GM21529 (cell line): ENCODE measurements at regions not wholly inside any gene's neighbourhood (a gene's known extent, or its start where the extent isn't known, plus 50 kb on each side); places are given as distances from the start of the nearest gene placed in this dataset.

Experiments used
- ATAC-seq: cut with Tn5 transposase; IDR thresholded peaks from one replicate; pipeline ENCODE4 v1.9.1; 2021; ENCODE audit not compliant: unreplicated experiment

- ATAC-seq, result no peak
Measured at GRCh38 chr18:52000435-52000834, 339.6 kb upstream of the DCC start.

- ATAC-seq, result no peak
Measured at GRCh38 chr18:52001106-52001505, 338.9 kb upstream of the DCC start.

- ATAC-seq, result no peak
Measured at GRCh38 chr18:52002600-52002999, 337.4 kb upstream of the DCC start.

GRCh38 chr18:52007105-52007504, 332.9 kb upstream of the DCC start:
- no peak for ATAC-seq

- ATAC-seq, result no peak
Measured at GRCh38 chr18:52008330-52008729, 331.7 kb upstream of the DCC start.

- no peak for ATAC-seq
Measured at GRCh38 chr18:52008736-52009135, 331.3 kb upstream of the DCC start.

- ATAC-seq, result no peak
Measured at GRCh38 chr18:52009958-52010357, 330.0 kb upstream of the DCC start.

- ATAC-seq, result no peak
Measured at GRCh38 chr18:52045946-52046675, 293.9 kb upstream of the DCC start.

GRCh38 chr18:52046842-52047241, 293.2 kb upstream of the DCC start:
- no peak for ATAC-seq

GRCh38 chr18:52054324-52054723, 285.7 kb upstream of the DCC start:
- ATAC-seq, result no peak

- no peak for ATAC-seq
Measured at GRCh38 chr18:52060607-52061304, 279.2 kb upstream of the DCC start.

- ATAC-seq, result no peak
Measured at GRCh38 chr18:52063923-52064322, 276.1 kb upstream of the DCC start.

GRCh38 chr18:52069201-52069600, 270.8 kb upstream of the DCC start:
- ATAC-seq, result no peak

- no peak for ATAC-seq
Measured at GRCh38 chr18:52070291-52070756, 269.7 kb upstream of the DCC start.

GRCh38 chr18:52077251-52077983, 262.6 kb upstream of the DCC start:
- ATAC-seq, result no peak

- no peak for ATAC-seq
Measured at GRCh38 chr18:52082246-52082645, 257.8 kb upstream of the DCC start.

GRCh38 chr18:52087140-52087539, 252.9 kb upstream of the DCC start:
- ATAC-seq, result no peak

- ATAC-seq, result no peak
Measured at GRCh38 chr18:52090005-52090404, 250.0 kb upstream of the DCC start.

GRCh38 chr18:52093171-52093570, 246.8 kb upstream of the DCC start:
- no peak for ATAC-seq

- no peak for ATAC-seq
Measured at GRCh38 chr18:52118684-52119083, 221.3 kb upstream of the DCC start.

- ATAC-seq, result no peak
Measured at GRCh38 chr18:52130624-52131301, 209.2 kb upstream of the DCC start.
